Omental fat pad (tissue), 3 donors: ENCODE measurements at regions not wholly inside any gene's neighbourhood (a gene's known extent, or its start where the extent isn't known, plus 50 kb on each side); places are given as distances from the start of the nearest gene placed in this dataset.

Experiments
- ATAC-seq: fragments of 150-250 bp; one replicate; pipeline ENCODE4 v1.9.1; 2016; ENCODE audit warnings: mild to moderate bottlenecking, moderate library complexity; ENCODE audit not compliant: low FRiP score
- DNase-seq: peaks from one replicate; pipeline ENCODE4 v3.0.0-alpha.2; 2019; ENCODE audit warnings: low spot score
- TF ChIP-seq, protein P1 (sequence below), 3 donors: fragments of 450-650 bp; IDR thresholded peaks; one replicate each; pipeline ENCODE4 v1.5.1; 2016 to 2017; ENCODE audit warnings: antibody characterized with exemption in 3 of 3, mild to moderate bottlenecking in 3 of 3, moderate library complexity in 2 of 3

- ATAC-seq (no peak), DNase-seq (no peak)
- TF ChIP-seq, protein P1, sequence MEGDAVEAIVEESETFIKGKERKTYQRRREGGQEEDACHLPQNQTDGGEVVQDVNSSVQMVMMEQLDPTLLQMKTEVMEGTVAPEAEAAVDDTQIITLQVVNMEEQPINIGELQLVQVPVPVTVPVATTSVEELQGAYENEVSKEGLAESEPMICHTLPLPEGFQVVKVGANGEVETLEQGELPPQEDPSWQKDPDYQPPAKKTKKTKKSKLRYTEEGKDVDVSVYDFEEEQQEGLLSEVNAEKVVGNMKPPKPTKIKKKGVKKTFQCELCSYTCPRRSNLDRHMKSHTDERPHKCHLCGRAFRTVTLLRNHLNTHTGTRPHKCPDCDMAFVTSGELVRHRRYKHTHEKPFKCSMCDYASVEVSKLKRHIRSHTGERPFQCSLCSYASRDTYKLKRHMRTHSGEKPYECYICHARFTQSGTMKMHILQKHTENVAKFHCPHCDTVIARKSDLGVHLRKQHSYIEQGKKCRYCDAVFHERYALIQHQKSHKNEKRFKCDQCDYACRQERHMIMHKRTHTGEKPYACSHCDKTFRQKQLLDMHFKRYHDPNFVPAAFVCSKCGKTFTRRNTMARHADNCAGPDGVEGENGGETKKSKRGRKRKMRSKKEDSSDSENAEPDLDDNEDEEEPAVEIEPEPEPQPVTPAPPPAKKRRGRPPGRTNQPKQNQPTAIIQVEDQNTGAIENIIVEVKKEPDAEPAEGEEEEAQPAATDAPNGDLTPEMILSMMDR (IDR thresholded peaks at IDR 0.05), result no peak
These were observed 272.8 kb upstream of the TENM3 start for GRCh38 chr4:181970366-181970765.

GRCh38 chr4:181971411-181971810 lies 271.8 kb upstream of the TENM3 start:
- TF ChIP-seq, protein P1 (IDR thresholded peaks at IDR 0.05), result no peak
- ATAC-seq, result no peak
- DNase-seq, result no peak

GRCh38 chr4:181971973-181972372 lies 271.2 kb upstream of the TENM3 start:
- DNase-seq (no peak), ATAC-seq (peak; percentile 46)
- TF ChIP-seq, protein P1 (IDR thresholded peaks at IDR 0.05), result no peak

DNA sequence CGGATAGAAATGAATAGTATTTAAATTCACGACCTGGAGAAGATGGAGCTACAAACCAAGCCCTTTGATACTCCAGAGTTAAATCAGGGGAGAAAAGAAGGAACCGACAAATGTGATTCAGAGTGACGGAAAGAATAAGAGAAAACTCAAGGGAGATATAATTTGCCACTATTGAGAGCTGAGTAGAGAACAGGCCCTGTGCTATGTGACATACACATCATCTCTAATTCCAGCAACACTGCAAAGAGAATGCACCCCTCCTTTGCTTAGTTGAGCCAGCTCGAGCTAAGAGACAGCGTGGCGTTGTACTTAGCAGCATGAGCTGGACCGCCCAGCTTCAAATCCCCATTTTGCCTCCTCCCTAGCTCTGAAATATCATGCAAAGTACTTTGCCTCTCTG lies 266.4 kb upstream of the TENM3 start:
- TF ChIP-seq, protein P1 (IDR thresholded peaks at IDR 0.05), result no peak
- ATAC-seq, result no peak

DNA sequence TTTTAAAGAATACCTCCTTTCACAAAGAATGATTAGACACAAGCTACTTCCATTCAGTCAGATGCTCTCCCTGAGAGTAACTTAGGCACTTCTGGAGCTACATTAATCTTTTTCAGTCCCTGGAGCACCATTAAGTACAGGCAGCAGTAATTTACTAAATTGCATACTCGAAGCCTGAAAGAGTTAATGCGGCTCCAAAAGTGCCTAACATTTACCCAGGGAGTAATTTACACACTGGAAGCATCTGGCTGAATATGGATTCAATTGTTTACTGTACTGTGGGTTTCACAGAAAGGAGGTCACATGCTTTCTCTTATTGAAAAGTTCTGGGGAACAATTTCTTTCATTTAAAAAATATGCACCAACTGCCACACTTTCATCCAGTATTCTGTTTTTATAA lies 260.8 kb upstream of the TENM3 start:
- TF ChIP-seq, protein P1 (IDR thresholded peaks at IDR 0.05), result no peak
- no peak for ATAC-seq
- no peak for DNase-seq

More for the DNA sequence above, 266.4 kb upstream of the TENM3 start:
- no peak for DNase-seq

DNA sequence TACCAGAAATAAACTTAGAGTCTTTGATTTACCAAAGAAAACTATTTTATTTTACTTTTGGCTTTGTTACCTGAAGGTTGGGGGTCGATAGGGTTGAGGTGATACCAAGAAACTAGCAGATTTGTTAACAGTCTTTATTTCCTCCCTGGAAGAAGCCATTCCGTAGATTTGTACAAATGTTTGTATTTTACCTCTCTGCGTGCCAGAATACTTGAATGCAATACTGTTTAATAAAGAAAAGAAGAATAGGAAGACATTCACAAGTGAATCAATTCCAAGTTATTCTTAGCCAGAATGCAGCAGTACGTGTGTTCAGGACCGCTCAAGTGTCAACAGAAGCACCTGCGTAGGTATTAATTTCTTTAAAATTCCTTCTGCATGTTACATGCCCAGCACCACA lies 260.3 kb upstream of the TENM3 start:
- ATAC-seq, result no peak
- no peak for DNase-seq
- TF ChIP-seq, protein P1 (IDR thresholded peaks at IDR 0.05), result no peak

DNA sequence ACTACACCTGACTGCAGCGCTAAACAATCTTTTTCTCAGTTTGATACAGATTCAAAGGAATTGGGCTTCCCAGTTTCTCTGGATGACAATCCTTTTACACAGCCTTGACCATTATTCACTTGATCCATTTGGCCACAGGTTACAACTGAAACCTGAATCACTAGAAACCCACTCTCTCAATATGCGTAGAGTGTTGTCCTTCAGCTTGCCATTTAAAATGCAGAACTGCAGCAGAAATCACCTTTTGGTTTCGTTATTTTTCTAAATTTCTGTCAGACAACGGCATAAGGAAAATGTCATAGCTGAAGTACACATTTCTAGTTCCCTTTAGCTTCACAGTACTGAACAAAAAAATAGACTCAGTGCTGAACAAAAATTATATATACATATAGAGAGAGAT lies 255.8 kb upstream of the TENM3 start:
- TF ChIP-seq, protein P1 (IDR thresholded peaks at IDR 0.05), result no peak
- no peak for ATAC-seq
- no peak for DNase-seq
